Loucy (cell line): ENCODE measurements at regions not wholly inside any gene's neighbourhood (a gene's known extent, or its start where the extent isn't known, plus 50 kb on each side); places are given as distances from the start of the nearest gene placed in this dataset.
A peak's percentile ranks its signal among the peaks of the same experiment; 100 is the strongest.

Experiments
- H2AFZ ChIP-seq: fragments of 200-600 bp; sonication (generic); 2 replicates; pipeline ENCODE4 v1.6.0; 2016; ENCODE audit warnings: antibody characterized with exemption, mild to moderate bottlenecking, low read length, moderate library complexity
- H3F3A ChIP-seq: fragments of 200-600 bp; 2 replicates; pipeline ENCODE4 v1.6.0; 2016; ENCODE audit warnings: antibody characterized with exemption, low read depth, mild to moderate bottlenecking
- H3K27me3 ChIP-seq: fragments of 200-600 bp; sonication (generic); 2 replicates; pipeline ENCODE4 v1.6.1; 2014; ENCODE audit warnings: low read length, mild to moderate bottlenecking; ENCODE audit not compliant: insufficient read depth, poor library complexity, severe bottlenecking
- H3K36me3 ChIP-seq: fragments of 200-600 bp; sonication (generic); 2 replicates; pipeline ENCODE4 v1.6.1; 2016; ENCODE audit warnings: low read length; ENCODE audit not compliant: insufficient read depth
- H3K4me1 ChIP-seq: fragments of 200-600 bp; sonication (generic); 2 replicates; pipeline ENCODE4 v1.5.1; 2014; ENCODE audit warnings: low read length, mild to moderate bottlenecking; ENCODE audit not compliant: insufficient read depth, poor library complexity, severe bottlenecking
- H3K4me2 ChIP-seq: fragments of 200-600 bp; sonication (generic); 2 replicates; pipeline ENCODE4 v1.6.0; 2014; ENCODE audit warnings: antibody characterized with exemption, low read length, low read depth, mild to moderate bottlenecking; ENCODE audit not compliant: poor library complexity, severe bottlenecking
- H3K4me3 ChIP-seq: fragments of 200-600 bp; sonication (generic); 2 replicates; pipeline ENCODE4 v1.5.1; 2014; ENCODE audit warnings: low read length, mild to moderate bottlenecking, mixed read lengths; ENCODE audit not compliant: poor library complexity, severe bottlenecking
- H3K79me2 ChIP-seq: fragments of 200-600 bp; sonication (generic); 2 replicates; pipeline ENCODE4 v1.6.1; 2014; ENCODE audit warnings: low read length; ENCODE audit not compliant: insufficient read depth
- H3K9ac ChIP-seq: fragments of 200-600 bp; sonication (generic); 2 replicates; pipeline ENCODE4 v1.6.0; 2014; ENCODE audit warnings: mild to moderate bottlenecking, low read depth, low read length, moderate library complexity; ENCODE audit not compliant: poor library complexity, severe bottlenecking
- H3K9me2 ChIP-seq: fragments of 200-600 bp; sonication (generic); replicated peaks from 2 replicates; pipeline ENCODE4 v1.6.1; 2016; ENCODE audit warnings: low read depth, low read length, mixed read lengths
- H3K9me3 ChIP-seq: fragments of 200-600 bp; sonication (generic); 2 replicates; pipeline ENCODE4 v1.6.1; 2014; ENCODE audit warnings: mild to moderate bottlenecking, antibody characterized with exemption, low read length, low read depth; ENCODE audit not compliant: insufficient read depth
- H4K20me1 ChIP-seq: fragments of 200-600 bp; sonication (generic); 2 replicates; pipeline ENCODE4 v1.6.0; 2014; ENCODE audit warnings: antibody characterized with exemption, low read length, mild to moderate bottlenecking; ENCODE audit not compliant: insufficient read depth, poor library complexity, severe bottlenecking
- EZH2phosphoT487 ChIP-seq: fragments of 200-600 bp; IDR thresholded peaks from 2 replicates; pipeline ENCODE4 v1.6.1; 2018; ENCODE audit warnings: antibody characterized with exemption, mild to moderate bottlenecking, moderate library complexity, borderline replicate concordance
- TF ChIP-seq, protein P1 (sequence below): fragments of 200-600 bp; sonication (generic); conservative IDR thresholded peaks from 2 replicates; pipeline ENCODE4 v1.5.1; 2014; ENCODE audit warnings: mild to moderate bottlenecking, antibody characterized with exemption, low read length

- no peak overlapping the region for H3K9ac ChIP-seq
- TF ChIP-seq EZH2phosphoT487: no peak
- TF ChIP-seq, protein P1, sequence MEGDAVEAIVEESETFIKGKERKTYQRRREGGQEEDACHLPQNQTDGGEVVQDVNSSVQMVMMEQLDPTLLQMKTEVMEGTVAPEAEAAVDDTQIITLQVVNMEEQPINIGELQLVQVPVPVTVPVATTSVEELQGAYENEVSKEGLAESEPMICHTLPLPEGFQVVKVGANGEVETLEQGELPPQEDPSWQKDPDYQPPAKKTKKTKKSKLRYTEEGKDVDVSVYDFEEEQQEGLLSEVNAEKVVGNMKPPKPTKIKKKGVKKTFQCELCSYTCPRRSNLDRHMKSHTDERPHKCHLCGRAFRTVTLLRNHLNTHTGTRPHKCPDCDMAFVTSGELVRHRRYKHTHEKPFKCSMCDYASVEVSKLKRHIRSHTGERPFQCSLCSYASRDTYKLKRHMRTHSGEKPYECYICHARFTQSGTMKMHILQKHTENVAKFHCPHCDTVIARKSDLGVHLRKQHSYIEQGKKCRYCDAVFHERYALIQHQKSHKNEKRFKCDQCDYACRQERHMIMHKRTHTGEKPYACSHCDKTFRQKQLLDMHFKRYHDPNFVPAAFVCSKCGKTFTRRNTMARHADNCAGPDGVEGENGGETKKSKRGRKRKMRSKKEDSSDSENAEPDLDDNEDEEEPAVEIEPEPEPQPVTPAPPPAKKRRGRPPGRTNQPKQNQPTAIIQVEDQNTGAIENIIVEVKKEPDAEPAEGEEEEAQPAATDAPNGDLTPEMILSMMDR: peak; percentile 92
- no peak overlapping the region for H3K4me2 ChIP-seq
- no peaks in the 10 kb centered on the region for H3K79me2 ChIP-seq
- no peak overlapping the region for H3K4me3 ChIP-seq
- H3K9me2 ChIP-seq: no peaks in the 10 kb centered on the region
- H3F3A ChIP-seq: no peaks in the 10 kb centered on the region
- no peaks in the 10 kb centered on the region for H3K9me3 ChIP-seq
- no peaks in the 10 kb centered on the region for H3K36me3 ChIP-seq
- H3K4me1 ChIP-seq: no peaks in the 10 kb centered on the region
- no peaks in the 10 kb centered on the region for H4K20me1 ChIP-seq
- no peak overlapping the region for H2AFZ ChIP-seq
- H3K27me3 ChIP-seq: no peaks in the 10 kb centered on the region
Measured at GRCh38 chr7:156473476-156474240, 166.9 kb upstream of the RNF32 start.

DNA sequence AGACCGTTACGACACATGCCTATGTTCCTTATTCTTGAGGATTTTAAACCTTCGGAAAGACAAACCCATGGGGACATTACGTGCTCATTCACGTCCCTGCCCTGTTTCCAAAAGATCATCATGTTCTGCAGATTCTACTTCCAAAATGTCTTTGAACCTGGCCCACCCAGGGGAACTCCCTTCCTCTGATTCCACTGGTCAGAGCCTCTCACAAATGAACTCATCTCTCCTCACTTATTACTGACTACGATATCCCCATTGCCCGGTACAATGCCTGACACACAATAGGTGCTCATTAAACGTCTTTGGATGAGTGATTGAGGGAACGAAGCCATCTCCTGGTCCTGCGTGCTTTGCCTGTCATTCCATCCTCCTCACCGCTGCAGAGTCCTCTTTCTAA lies 168.3 kb upstream of the RNF32 start:
- H3K9ac ChIP-seq: no peak overlapping the region
- TF ChIP-seq EZH2phosphoT487: no peak
- TF ChIP-seq, protein P1: no peak
- no peaks in the 10 kb centered on the region for H3K4me1 ChIP-seq
- H3K4me3 ChIP-seq: no peak overlapping the region
- H3K27me3 ChIP-seq: no peaks in the 10 kb centered on the region
- H3K79me2 ChIP-seq: no peaks in the 10 kb centered on the region
- no peaks in the 10 kb centered on the region for H3F3A ChIP-seq
- no peak overlapping the region for H2AFZ ChIP-seq
- no peaks in the 10 kb centered on the region for H3K9me2 ChIP-seq
- no peaks in the 10 kb centered on the region for H3K9me3 ChIP-seq
- no peaks in the 10 kb centered on the region for H4K20me1 ChIP-seq
- H3K4me2 ChIP-seq: no peak overlapping the region
- no peaks in the 10 kb centered on the region for H3K36me3 ChIP-seq

GRCh38 chr7:156470399-156471320 lies 169.9 kb upstream of the RNF32 start:
- Histone ChIP-seq H3K4me3 (no peak overlapping the region), H3K79me2 (no peaks in the 10 kb centered on the region), H3K9me2 (no peaks in the 10 kb centered on the region), H3K4me2 (no peak overlapping the region), H2AFZ (no peak overlapping the region), H3K4me1 (no peaks in the 10 kb centered on the region), H3K9me3 (no peaks in the 10 kb centered on the region), H3K27me3 (no peaks in the 10 kb centered on the region), H3K9ac (no peak overlapping the region), H3K36me3 (no peaks in the 10 kb centered on the region), H4K20me1 (no peaks in the 10 kb centered on the region), H3F3A (no peaks in the 10 kb centered on the region)
- TF ChIP-seq, protein P1: no peak
- no peak for TF ChIP-seq EZH2phosphoT487
